PC-9 (cell line): ENCODE measurements at regions not wholly inside any gene's neighbourhood (a gene's known extent, or its start where the extent isn't known, plus 50 kb on each side); places are given as distances from the start of the nearest gene placed in this dataset.

Experiments
- BruUV-seq: library from RNA; stranded (reverse); fragments of 400-500 nt; replicated peaks from 2 replicates; lab custom pipeline; 2021; lab: Mats Ljungman, UMichigan
- CTCF ChIA-PET: fragments of 300-600 bp; sonication (Branson Sonifier 250); formaldehyde crosslinking; loops from one replicate; lab custom pipeline; 2022; ENCODE audit warnings: antibody characterized with exemption; lab: Charles Lee
- POLR2A ChIA-PET: fragments of 300-600 bp; sonication (Branson Sonifier 250); formaldehyde crosslinking; loops from one replicate; lab custom pipeline; 2022; ENCODE audit warnings: antibody characterized with exemption; ENCODE audit not compliant: unreplicated experiment; lab: Charles Lee
- DNase-seq, 2 experiments: peaks; one replicate each; pipeline versions ENCODE4 v3.0.0 to v3.0.0-alpha.2; 2015 to 2022; ENCODE audit warnings: mixed read lengths in 1 of 2
- H2AFZ ChIP-seq: fragments of 200-600 bp; sonication (generic); 2 replicates; pipeline ENCODE4 v1.8.1; 2017; ENCODE audit warnings: antibody characterized with exemption
- H3F3A ChIP-seq: fragments of 200-600 bp; sonication (generic); 2 replicates; pipeline ENCODE4 v1.8.1; 2017; ENCODE audit warnings: antibody characterized with exemption, mild to moderate bottlenecking, low read depth; ENCODE audit not compliant: insufficient read depth
- H3K27ac ChIP-seq: fragments of 200-600 bp; sonication (generic); 2 replicates; pipeline ENCODE4 v1.6.1; 2016; ENCODE audit warnings: mixed run types
- H3K27me3 ChIP-seq: fragments of 200-600 bp; sonication (generic); 2 replicates; pipeline ENCODE4 v1.6.1; 2016; ENCODE audit warnings: low read depth, mixed run types; ENCODE audit not compliant: insufficient read depth
- H3K36me3 ChIP-seq: fragments of 200-600 bp; sonication (generic); 2 replicates; pipeline ENCODE4 v1.6.1; 2016; ENCODE audit warnings: low read depth, mixed run types
- H3K4me1 ChIP-seq: fragments of 200-600 bp; sonication (generic); replicated peaks from 2 replicates; pipeline ENCODE4 v1.6.1; 2016; ENCODE audit warnings: mixed run types; ENCODE audit not compliant: insufficient read depth
- H3K4me2 ChIP-seq: fragments of 200-600 bp; sonication (generic); 2 replicates; pipeline ENCODE4 v1.6.1; 2017; ENCODE audit warnings: mixed run types
- H3K4me3 ChIP-seq: fragments of 200-600 bp; sonication (generic); 2 replicates; pipeline ENCODE4 v1.6.1; 2016; ENCODE audit warnings: mixed run types
- H3K79me2 ChIP-seq: fragments of 200-600 bp; sonication (generic); 2 replicates; pipeline ENCODE4 v1.6.1; 2017; ENCODE audit warnings: low read depth, mixed run types
- H3K9me2 ChIP-seq: fragments of 200-600 bp; sonication (generic); 2 replicates; pipeline ENCODE4 v1.8.1; 2017; ENCODE audit warnings: mild to moderate bottlenecking; ENCODE audit not compliant: insufficient read depth
- H3K9me3 ChIP-seq: fragments of 200-600 bp; sonication (generic); 2 replicates; pipeline ENCODE4 v1.8.1; 2016; ENCODE audit warnings: low read depth; ENCODE audit not compliant: insufficient read depth
- H4K20me1 ChIP-seq: fragments of 200-600 bp; sonication (generic); 2 replicates; pipeline ENCODE4 v1.8.1; 2017; ENCODE audit not compliant: insufficient read depth
- CTCF ChIP-seq: fragments of 200-600 bp; sonication (generic); conservative IDR thresholded peaks from 2 replicates; pipeline ENCODE4 v1.6.1; 2017; ENCODE audit warnings: mixed run types, antibody characterized with exemption, mild to moderate bottlenecking, moderate library complexity
- EZH2 ChIP-seq: fragments of 200-600 bp; sonication (generic); IDR thresholded peaks from 2 replicates; pipeline ENCODE4 v1.8.0; 2017; ENCODE audit warnings: antibody characterized with exemption, low read depth
- intact Hi-C: fragments of 100-400 bp; cut with micrococcal nuclease; formaldehyde crosslinking; loops from one replicate; pipeline ENCODE4 v1.10.0; 2022; ENCODE audit not compliant: unreplicated experiment

DNA sequence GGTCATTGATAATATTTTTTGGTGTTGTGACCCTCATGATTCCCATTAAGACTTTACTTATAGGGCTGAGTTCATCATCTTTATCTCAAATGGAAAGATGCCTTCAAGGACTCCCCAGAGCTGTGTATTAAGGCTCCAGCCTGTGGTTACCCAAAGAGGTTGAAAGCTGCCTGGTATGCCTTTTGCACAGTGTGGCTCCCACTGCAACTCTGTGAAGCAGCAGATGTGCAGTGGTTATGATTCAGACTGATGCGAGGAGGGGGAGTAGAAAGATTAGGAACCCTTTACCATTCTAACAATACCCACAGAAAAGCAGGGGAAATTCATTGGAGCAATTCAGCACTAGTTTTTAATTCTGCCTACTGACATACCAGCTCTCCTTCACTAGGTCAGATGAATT is 560.0 kb downstream of the INSC start:
- TF ChIP-seq EZH2: no peak
- no peak for TF ChIP-seq CTCF
- ChIA-PET CTCF (no interaction called here), POLR2A (no interaction called here)
- no peak overlapping the region for H3K4me2 ChIP-seq
- H3K36me3 ChIP-seq: 0 out of 2 replicates have a peak, but pooled peaks cover 3% of the 10 kb centered on the region
- H3F3A ChIP-seq: no peaks in the 10 kb centered on the region
- no peak overlapping the region for H2AFZ ChIP-seq
- no peak for DNase-seq
- BruUV-seq: no TSS peak
- no peaks in the 10 kb centered on the region for H3K79me2 ChIP-seq
- H3K27me3 ChIP-seq: no peaks in the 10 kb centered on the region
- no peak overlapping the region for H3K4me3 ChIP-seq
- no peaks in the 10 kb centered on the region for H3K9me2 ChIP-seq
- intact Hi-C loops: no loop called here
- H4K20me1 ChIP-seq: no peaks in the 10 kb centered on the region
- H3K27ac ChIP-seq: no peak overlapping the region
- no peaks in the 10 kb centered on the region; the same call in 1 of the 2 replicates for H3K9me3 ChIP-seq
- H3K4me1 ChIP-seq: no peaks in the 10 kb centered on the region

GRCh38 chr11:15675683-15676082 is 561.0 kb downstream of the INSC start:
- Histone ChIP-seq H3K9me3 (no peaks in the 10 kb centered on the region; the same call in 1 of the 2 replicates), H2AFZ (no peak overlapping the region), H3F3A (no peaks in the 10 kb centered on the region), H3K36me3 (0 out of 2 replicates have a peak, but pooled peaks cover 3% of the 10 kb centered on the region), H3K79me2 (no peaks in the 10 kb centered on the region), H3K4me3 (no peak overlapping the region), H3K27ac (no peak overlapping the region), H3K9me2 (no peaks in the 10 kb centered on the region), H3K27me3 (no peaks in the 10 kb centered on the region), H4K20me1 (no peaks in the 10 kb centered on the region), H3K4me2 (no peak overlapping the region), H3K4me1 (no peaks in the 10 kb centered on the region)
- no peak for TF ChIP-seq EZH2
- no peak; the same call in 1 of the 2 replicates for TF ChIP-seq CTCF
- no peak for DNase-seq
- POLR2A ChIA-PET: no interaction called here
- no TSS peak for BruUV-seq
- CTCF ChIA-PET: no interaction called here
- intact Hi-C loops: no loop called here

GRCh38 chr11:15677181-15677580 is 562.5 kb downstream of the INSC start:
- BruUV-seq: no TSS peak

More at GRCh38 chr11:15677181-15677580, 562.5 kb downstream of the INSC start:
- 0 out of 2 replicates have a peak, but pooled peaks cover 3% of the 10 kb centered on the region for H3K36me3 ChIP-seq
- H3K4me1 ChIP-seq: no peaks in the 10 kb centered on the region
- ChIA-PET POLR2A (no interaction called here), CTCF (no interaction called here)
- H3K79me2 ChIP-seq: no peaks in the 10 kb centered on the region
- no peak overlapping the region for H2AFZ ChIP-seq
- H3K4me3 ChIP-seq: no peak overlapping the region
- no peaks in the 10 kb centered on the region for H3K9me2 ChIP-seq
- no peak for DNase-seq
- no peaks in the 10 kb centered on the region for H3K27me3 ChIP-seq
- no peaks in the 10 kb centered on the region; the same call in 1 of the 2 replicates for H3K9me3 ChIP-seq
- TF ChIP-seq EZH2 (no peak), CTCF (no peak)
- intact Hi-C loops: no loop called here
- H3F3A ChIP-seq: no peaks in the 10 kb centered on the region
- no peak overlapping the region for H3K4me2 ChIP-seq
- no peak overlapping the region for H3K27ac ChIP-seq
- H4K20me1 ChIP-seq: no peaks in the 10 kb centered on the region
